IMR-90 (cell line): ENCODE measurements at regions not wholly inside any gene's neighbourhood (a gene's known extent, or its start where the extent isn't known, plus 50 kb on each side); places are given as distances from the start of the nearest gene placed in this dataset.

Experiments
- ATAC-seq: fragments of 200-7000 bp; cut with Tn5 transposase; 2 replicates; pipeline ENCODE4 v1.9.1; 2020; ENCODE audit warnings: low read depth, mild to moderate bottlenecking, moderate library complexity
- BruUV-seq: library from RNA; stranded (reverse); fragments of 400-500 nt; replicated peaks from 2 replicates; lab custom pipeline; 2021; lab: Mats Ljungman, UMichigan
- CTCF ChIA-PET: fragments of 300-600 bp; formaldehyde crosslinking; extraction: SDS; loops from one replicate; lab custom pipeline; 2021; ENCODE audit warnings: antibody characterized with exemption; lab: Yijun Ruan, JAX
- POLR2A ChIA-PET: fragments of 300-600 bp; sonication (Branson Sonifier 250); formaldehyde crosslinking; loops from one replicate; lab custom pipeline; 2022; ENCODE audit warnings: antibody characterized with exemption; ENCODE audit not compliant: unreplicated experiment; lab: Charles Lee
- DNase-seq: peaks from one replicate; pipeline ENCODE4 v3.0.0; 2013
- H2AFZ ChIP-seq: replicated peaks from 2 replicates; pipeline ENCODE3; 2013; ENCODE audit warnings: low read length, mild to moderate bottlenecking; ENCODE audit not compliant: poor library complexity
- H2AK5ac ChIP-seq: 2 replicates; pipeline ENCODE4 v1.6.1; 2013; ENCODE audit warnings: low read depth, low read length, inconsistent platforms
- H2AK9ac ChIP-seq: replicated peaks from 2 replicates; pipeline ENCODE3; 2013; ENCODE audit warnings: mild to moderate bottlenecking, low read depth, low read length, moderate library complexity; ENCODE audit not compliant: poor library complexity
- H2BK120ac ChIP-seq: 2 replicates; pipeline ENCODE4 v1.6.1; 2013; ENCODE audit warnings: low read depth, low read length, inconsistent platforms
- H2BK15ac ChIP-seq: 3 replicates; pipeline ENCODE4 v1.6.1; 2013; ENCODE audit warnings: low read depth, low read length, inconsistent platforms
- H2BK20ac ChIP-seq: 2 replicates; pipeline ENCODE4 v1.6.1; 2013; ENCODE audit warnings: low read depth, mild to moderate bottlenecking, inconsistent platforms, low read length, moderate library complexity
- H2BK5ac ChIP-seq: 2 replicates; pipeline ENCODE4 v1.6.1; 2013; ENCODE audit warnings: mild to moderate bottlenecking, low read depth, low read length, inconsistent platforms; ENCODE audit not compliant: poor library complexity, severe bottlenecking
- H3K14ac ChIP-seq: replicated peaks from 2 replicates; pipeline ENCODE4 v1.6.1; 2013; ENCODE audit warnings: low read depth, low read length, inconsistent platforms
- H3K18ac ChIP-seq: 2 replicates; pipeline ENCODE4 v1.6.1; 2013; ENCODE audit warnings: low read depth, low read length, control low read depth
- H3K23ac ChIP-seq: 2 replicates; pipeline ENCODE4 v1.6.1; 2013; ENCODE audit warnings: low read depth, low read length, inconsistent platforms
- H3K27ac ChIP-seq: 2 replicates; pipeline ENCODE4 v1.5.1; 2013; ENCODE audit warnings: mild to moderate bottlenecking, control low read depth, low read length; ENCODE audit not compliant: insufficient read depth
- H3K27me3 ChIP-seq: 2 replicates; pipeline ENCODE4 v1.6.1; 2013; ENCODE audit warnings: low read length; ENCODE audit not compliant: control insufficient read depth, insufficient read depth
- H3K36me3 ChIP-seq: 2 replicates; pipeline ENCODE4 v1.6.1; 2013; ENCODE audit warnings: low read length, mixed read lengths; ENCODE audit not compliant: control insufficient read depth, insufficient read depth
- H3K4ac ChIP-seq: 2 replicates; pipeline ENCODE4 v1.6.1; 2013; ENCODE audit warnings: low read depth, low read length, inconsistent platforms
- H3K4me1 ChIP-seq: 2 replicates; pipeline ENCODE4 v1.6.1; 2013; ENCODE audit warnings: low read length, mixed read lengths; ENCODE audit not compliant: control insufficient read depth, insufficient read depth
- H3K4me2 ChIP-seq: 2 replicates; pipeline ENCODE4 v1.6.1; 2013; ENCODE audit warnings: low read depth, mild to moderate bottlenecking, control low read depth, low read length, moderate library complexity
- H3K4me3 ChIP-seq: 2 replicates; pipeline ENCODE4 v1.5.1; 2013; ENCODE audit warnings: low read depth, mild to moderate bottlenecking, control low read depth, low read length, moderate library complexity; ENCODE audit not compliant: insufficient read depth
- H3K56ac ChIP-seq: 2 replicates; pipeline ENCODE4 v1.6.1; 2013; ENCODE audit warnings: low read length, inconsistent platforms; ENCODE audit not compliant: insufficient read depth; ENCODE audit errors: extremely low read depth
- H3K79me1 ChIP-seq, 2 experiments: 2 replicates each; pipeline ENCODE4 v1.6.1; 2013; ENCODE audit warnings: low read length in 2 of 2, inconsistent platforms in 1 of 2, low read depth in 1 of 2
- H3K9ac ChIP-seq: 2 replicates; pipeline ENCODE4 v1.6.1; 2013; ENCODE audit warnings: low read depth, low read length, control low read depth
- H3K9me1 ChIP-seq: 2 replicates; pipeline ENCODE4 v1.6.1; 2013; ENCODE audit warnings: low read length, inconsistent platforms; ENCODE audit not compliant: insufficient read depth
- H3K9me3 ChIP-seq: 2 replicates; pipeline ENCODE4 v1.6.1; 2013; ENCODE audit warnings: low read length; ENCODE audit not compliant: control insufficient read depth, insufficient read depth
- H4K20me1 ChIP-seq: 2 replicates; pipeline ENCODE4 v1.6.1; 2013; ENCODE audit warnings: low read length, inconsistent platforms; ENCODE audit not compliant: insufficient read depth
- H4K5ac ChIP-seq: 2 replicates; pipeline ENCODE4 v1.6.1; 2013; ENCODE audit warnings: mild to moderate bottlenecking, low read depth, low read length, control low read depth
- H4K8ac ChIP-seq, 2 experiments: 2 replicates each; pipeline ENCODE4 v1.6.1; 2013; ENCODE audit warnings: low read depth in 2 of 2, low read length in 2 of 2, control low read depth in 1 of 2, inconsistent platforms in 1 of 2
- H4K91ac ChIP-seq: 2 replicates; pipeline ENCODE4 v1.6.1; 2013; ENCODE audit warnings: low read depth, low read length, inconsistent platforms; ENCODE audit not compliant: insufficient read depth
- BHLHE40 ChIP-seq: fragments of 150-350 bp; IDR thresholded peaks from 2 replicates; pipeline ENCODE4 v1.6.1; 2016; ENCODE audit warnings: mild to moderate bottlenecking, low read depth, low read length
- CEBPB ChIP-seq: IDR thresholded peaks from 2 replicates; pipeline ENCODE4 v1.6.1; 2012; ENCODE audit warnings: low read depth, low read length, improper control_type of control experiment
- CHD1 ChIP-seq: IDR thresholded peaks from 2 replicates; pipeline ENCODE4 v1.6.1; 2012; ENCODE audit warnings: low read depth, low read length, improper control_type of control experiment
- CTCF ChIP-seq: conservative IDR thresholded peaks from 2 replicates; pipeline ENCODE4 v1.5.1; 2012; ENCODE audit warnings: mild to moderate bottlenecking, low read depth, low read length, improper control_type of control experiment
- ELK1 ChIP-seq: fragments of 150-350 bp; IDR thresholded peaks from 2 replicates; pipeline ENCODE4 v1.6.1; 2016; ENCODE audit warnings: low read depth, mild to moderate bottlenecking, low read length, moderate library complexity, borderline replicate concordance
- FOS ChIP-seq: fragments of 150-350 bp; IDR thresholded peaks from 2 replicates; pipeline ENCODE4 v1.6.1; 2016; ENCODE audit warnings: low read depth, low read length
- NFE2L2 ChIP-seq: fragments of 150-350 bp; IDR thresholded peaks from 2 replicates; pipeline ENCODE4 v1.6.1; 2016; ENCODE audit warnings: low read depth, mild to moderate bottlenecking, low read length
- POLR2A ChIP-seq: IDR thresholded peaks from 2 replicates; pipeline ENCODE4 v1.6.1; 2012; ENCODE audit warnings: mild to moderate bottlenecking, low read depth, low read length
- RAD21 ChIP-seq: IDR thresholded peaks from 2 replicates; pipeline ENCODE4 v1.6.1; 2012; ENCODE audit warnings: low read length, improper control_type of control experiment
- RFX5 ChIP-seq: IDR thresholded peaks from 2 replicates; pipeline ENCODE4 v1.8.0; 2012; ENCODE audit warnings: low read depth, mild to moderate bottlenecking, low read length, moderate library complexity
- SMC3 ChIP-seq: fragments of 150-350 bp; IDR thresholded peaks from 2 replicates; pipeline ENCODE4 v1.6.1; 2016; ENCODE audit warnings: low read depth, mild to moderate bottlenecking, antibody characterized with exemption, low read length, moderate library complexity
- WGBS, 2 experiments: methylation state at CpG; one replicate each; pipeline versions ENCODE4 v1.1.5 to v1.1.7; 2013; ENCODE audit warnings: missing lambda C conversion rate in 2 of 2; ENCODE audit not compliant: insufficient read length in 1 of 2; ENCODE audit errors: extremely low coverage in 2 of 2; 5-methylcytosine and 5-hydroxymethylcytosine counted together
- dilution Hi-C: fragments of 300-500 bp; cut with HindIII; formaldehyde crosslinking; loops from one replicate; pipeline ENCODE4 v1.14.3; 2018; ENCODE audit warnings: low sequenced_read_pairs; ENCODE audit not compliant: unreplicated experiment
- in situ Hi-C: fragments of 300-500 bp; cut with MboI; formaldehyde crosslinking; loops from 3 replicates; pipeline ENCODE4 v1.14.3; 2019; ENCODE audit warnings: low sequenced_read_pairs, inconsistent platforms, mixed read lengths
- intact Hi-C: fragments of 100-400 bp; cut with micrococcal nuclease; formaldehyde crosslinking; loops from 2 replicates; pipeline ENCODE4 v1.10.0; 2022

GRCh38 chr14:34012978-34013720, 62.3 kb upstream of the EGLN3 start:
- H3K36me3 ChIP-seq, result no peaks in the 10 kb centered on the region
- no peak overlapping the region for H2BK5ac ChIP-seq
- H2AK9ac ChIP-seq, result no peak overlapping the region
- H3K4me2 ChIP-seq, result no peak overlapping the region
- no peak overlapping the region for H3K56ac ChIP-seq
- in situ Hi-C loops (no loop called here), intact Hi-C loops (no loop called here), dilution Hi-C loops (no loop called here)
- BruUV-seq, result no TSS peak
- H2BK15ac ChIP-seq, result no peak overlapping the region
- no peak overlapping the region for H2AFZ ChIP-seq
- no peak for DNase-seq
- H3K14ac ChIP-seq, result no peak overlapping the region
- H3K9me3 ChIP-seq, result no peaks in the 10 kb centered on the region
- H2BK20ac ChIP-seq, result no peak overlapping the region
- no peak overlapping the region for H2BK120ac ChIP-seq
- no peaks in the 10 kb centered on the region for H3K9me1 ChIP-seq
- no peaks in the 10 kb centered on the region for H3K79me1 ChIP-seq
- H3K4ac ChIP-seq, result no peak overlapping the region
- TF ChIP-seq FOS, result no peak
- TF ChIP-seq SMC3, result no peak
- no peak for TF ChIP-seq CHD1
- TF ChIP-seq RAD21, result no peak
- no peak for TF ChIP-seq CTCF
- TF ChIP-seq BHLHE40, result no peak
- no peak for TF ChIP-seq ELK1
- TF ChIP-seq NFE2L2, result no peak
- TF ChIP-seq CEBPB, result no peak
- TF ChIP-seq POLR2A, result no peak
- no peak for TF ChIP-seq RFX5
- no peak overlapping the region for H3K4me3 ChIP-seq
- H3K4me1 ChIP-seq, result no peaks in the 10 kb centered on the region
- no peak overlapping the region for H3K27ac ChIP-seq
- no peaks in the 10 kb centered on the region for H3K27me3 ChIP-seq
- H4K8ac ChIP-seq, result no peak overlapping the region
- no peak overlapping the region for H3K9ac ChIP-seq
- H4K5ac ChIP-seq, result no peak overlapping the region
- H3K23ac ChIP-seq, result no peak overlapping the region
- no peak overlapping the region for H2AK5ac ChIP-seq
- POLR2A ChIA-PET, result no interaction called here
- no peaks in the 10 kb centered on the region for H4K20me1 ChIP-seq
- WGBS, 2 experiments, result no CpG with 5 or more reads among the region's 9 CpGs
- no peak for ATAC-seq
- CTCF ChIA-PET, result no interaction called here
- no peak overlapping the region for H3K18ac ChIP-seq
- H4K91ac ChIP-seq, result no peak overlapping the region
